Kidney capillary endothelial cell (primary cell): ENCODE measurements at regions not wholly inside any gene's neighbourhood (a gene's known extent, or its start where the extent isn't known, plus 50 kb on each side); places are given as distances from the start of the nearest gene placed in this dataset.

Experiments
- DNase-seq: peaks from one replicate; pipeline ENCODE4 v3.0.0-alpha.2; 2018; ENCODE audit warnings: low spot score

GRCh38 chr1:221841251-221841982, 99.5 kb upstream of the DUSP10 start:
- DNase-seq, result no peak

- no peak for DNase-seq
Measured at GRCh38 chr1:221840511-221841243, 98.8 kb upstream of the DUSP10 start.

DNA sequence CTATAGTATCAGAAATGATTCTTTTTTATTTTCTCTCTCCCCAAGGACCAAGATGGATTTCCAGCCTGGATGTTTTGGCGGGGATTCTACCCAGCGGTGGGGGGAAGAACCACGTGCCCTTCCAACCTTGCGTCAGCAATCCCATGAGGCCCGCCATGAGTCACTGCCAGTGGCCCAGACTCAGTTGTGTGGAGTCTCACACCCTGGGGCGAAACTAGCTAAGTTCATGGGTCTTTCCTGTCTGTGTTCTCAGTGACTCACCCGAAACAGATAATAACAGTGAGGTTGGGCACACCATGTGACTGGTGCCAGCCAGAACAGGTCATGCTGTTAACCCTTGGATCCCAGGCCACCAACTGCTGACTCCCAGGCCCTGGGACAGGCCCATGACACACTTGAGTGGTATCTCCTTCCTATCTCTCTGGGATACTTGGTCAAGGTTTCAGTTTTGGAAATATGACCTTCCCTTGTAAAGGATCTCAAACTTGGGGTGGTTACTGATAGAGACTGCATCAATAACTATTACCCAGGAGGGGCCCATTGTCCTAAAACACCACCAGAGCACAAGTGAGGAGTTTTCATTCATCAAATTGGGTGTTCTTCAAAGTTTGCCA, 98.0 kb upstream of the DUSP10 start:
- DNase-seq, result peak; percentile 42

- DNase-seq, result no peak
Measured at GRCh38 chr1:221839321-221839720, 97.4 kb upstream of the DUSP10 start.

DNA sequence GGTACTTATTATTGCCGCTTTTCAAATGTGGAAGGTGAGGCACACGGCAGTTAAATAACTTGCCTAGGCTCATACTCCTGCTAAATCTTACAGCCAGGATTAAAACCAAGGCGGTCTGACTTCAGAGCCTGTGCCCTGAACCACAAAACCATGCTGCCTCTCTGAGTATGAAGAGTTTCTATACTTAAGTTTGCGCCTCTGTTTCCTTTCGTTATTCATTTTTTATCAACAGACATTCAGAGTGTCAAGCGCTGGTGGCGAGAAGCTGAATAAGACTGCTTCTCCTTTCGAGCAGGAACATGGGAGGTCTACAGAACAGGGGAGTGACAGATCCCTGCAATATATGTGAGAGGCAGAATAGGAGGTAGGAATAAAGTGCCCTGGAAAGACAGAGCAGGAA, 96.0 kb upstream of the DUSP10 start:
- DNase-seq, result no peak

GRCh38 chr1:221834698-221835513, 93.0 kb upstream of the DUSP10 start:
- no peak for DNase-seq

GRCh38 chr1:221832617-221833016, 90.7 kb upstream of the DUSP10 start:
- no peak for DNase-seq

DNA sequence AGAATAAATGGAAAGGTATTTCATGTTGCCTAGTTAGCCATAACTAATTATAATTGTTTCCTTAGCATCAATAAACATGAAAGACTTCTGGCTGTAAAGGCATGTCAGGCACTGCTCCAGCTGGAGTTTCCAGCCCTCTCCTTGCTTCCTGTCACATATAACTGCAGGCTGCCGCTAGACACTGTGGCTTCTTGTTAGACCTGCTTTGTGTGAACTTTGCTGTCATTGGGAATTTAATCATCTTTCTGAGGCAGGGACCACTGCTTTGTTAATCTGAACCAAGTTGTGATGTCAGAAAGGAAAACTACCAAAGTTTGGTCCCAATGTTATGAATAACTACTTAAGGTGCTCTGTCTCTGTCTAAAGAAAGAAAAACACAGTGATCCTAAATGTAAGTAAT, 90.3 kb upstream of the DUSP10 start:
- no peak for DNase-seq

GRCh38 chr1:221829327-221830015, 87.6 kb upstream of the DUSP10 start:
- DNase-seq, result peak; percentile 95

DNA sequence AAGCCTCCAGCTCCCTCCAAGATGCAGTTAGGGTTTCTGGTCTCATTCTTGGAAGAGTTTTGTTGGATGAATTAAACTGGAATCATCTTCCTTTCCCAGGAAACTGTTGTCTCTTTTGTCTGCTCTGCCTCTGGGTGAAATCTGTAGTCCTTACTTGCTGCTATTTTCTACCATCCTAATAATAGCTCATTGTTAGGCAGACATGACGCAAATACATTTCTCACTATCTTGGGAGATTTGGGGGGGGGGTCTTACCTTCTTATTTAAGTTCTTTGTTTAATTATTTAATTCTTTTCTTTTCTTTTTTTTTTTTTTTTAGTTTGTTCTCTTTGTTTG, 85.4 kb upstream of the DUSP10 start:
- no peak for DNase-seq

DNA sequence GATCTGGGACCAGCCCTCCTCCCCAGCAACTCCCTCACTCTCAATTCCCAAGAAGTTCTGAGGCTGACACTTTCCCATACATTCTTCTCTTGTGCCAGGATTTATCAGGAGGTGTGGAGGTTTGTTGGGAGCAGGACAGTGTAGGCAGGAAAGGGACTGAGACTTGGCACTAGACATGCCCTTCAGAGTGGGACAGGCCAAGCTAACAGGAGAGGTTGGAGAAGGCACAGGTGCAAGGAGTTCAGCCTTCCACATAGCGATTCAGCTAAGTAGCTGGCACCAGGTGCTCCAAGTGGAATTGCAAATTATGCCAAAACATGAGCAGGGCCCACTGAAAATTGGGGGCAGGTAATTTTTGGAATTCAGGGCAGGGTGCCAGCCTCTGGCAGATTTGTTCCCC, 83.0 kb upstream of the DUSP10 start:
- no peak for DNase-seq

DNA sequence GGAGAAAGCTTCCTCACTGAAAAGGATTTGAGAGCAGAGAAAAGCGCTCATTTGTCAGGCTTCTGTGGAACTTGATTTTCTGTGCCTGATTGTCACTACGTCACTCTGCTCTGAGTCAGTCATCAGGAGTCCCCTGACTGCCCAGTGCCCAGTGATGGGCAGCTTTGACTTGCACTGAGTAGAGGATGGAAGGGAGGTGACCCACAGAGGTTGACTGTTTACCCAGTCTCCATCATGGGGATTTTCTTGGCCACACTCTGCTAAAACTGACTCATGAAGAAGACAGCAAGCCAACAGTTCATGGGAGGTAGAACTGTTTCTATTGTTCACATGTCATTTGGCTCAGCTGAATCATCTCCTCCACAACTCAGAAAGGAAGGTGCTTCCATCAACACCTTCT, 82.1 kb upstream of the DUSP10 start:
- DNase-seq, result no peak

DNA sequence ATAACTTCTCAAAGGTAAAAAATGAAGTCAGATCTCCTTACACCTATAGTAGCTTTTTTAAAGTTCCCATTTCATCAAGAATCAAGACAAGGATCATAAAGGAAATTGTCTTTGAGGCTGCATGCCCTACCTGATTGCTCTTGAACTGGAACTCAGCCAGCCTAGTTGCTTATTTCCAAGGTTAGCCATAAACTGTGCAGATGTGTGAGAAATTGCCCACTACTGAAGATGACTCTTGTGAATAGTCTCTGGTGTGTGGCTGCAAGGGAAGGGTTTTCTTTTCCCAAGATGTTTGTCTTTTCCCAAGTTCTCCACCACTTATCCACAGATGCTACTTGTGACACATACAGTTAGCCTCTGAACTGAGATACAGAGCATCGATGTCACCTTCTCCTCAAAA, 81.7 kb upstream of the DUSP10 start:
- DNase-seq, result no peak

DNA sequence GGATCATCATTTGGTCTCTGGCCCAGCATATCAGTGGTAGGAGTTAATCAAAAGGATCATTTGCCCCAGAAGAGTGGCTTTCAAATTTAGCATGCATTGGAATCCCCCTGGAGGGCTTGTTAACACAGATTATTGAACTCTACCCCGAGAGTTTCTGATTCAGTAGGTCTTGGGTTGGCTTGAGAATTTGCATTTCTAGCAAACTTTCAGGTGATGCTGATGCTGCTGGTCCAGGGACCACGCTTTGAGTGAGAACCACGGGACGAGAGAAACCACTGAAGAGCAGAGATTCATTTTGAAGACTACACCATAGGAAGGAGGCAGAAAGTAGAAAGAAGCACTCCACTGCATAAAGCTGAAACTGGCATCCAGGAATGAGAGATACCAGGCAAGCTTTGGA, 81.3 kb upstream of the DUSP10 start:
- DNase-seq, result no peak

GRCh38 chr1:221822591-221822990, 80.7 kb upstream of the DUSP10 start:
- no peak for DNase-seq

- DNase-seq, result no peak
Measured at GRCh38 chr1:221816899-221817298, 75.0 kb upstream of the DUSP10 start.

GRCh38 chr1:221815660-221816059, 73.8 kb upstream of the DUSP10 start:
- no peak for DNase-seq

DNA sequence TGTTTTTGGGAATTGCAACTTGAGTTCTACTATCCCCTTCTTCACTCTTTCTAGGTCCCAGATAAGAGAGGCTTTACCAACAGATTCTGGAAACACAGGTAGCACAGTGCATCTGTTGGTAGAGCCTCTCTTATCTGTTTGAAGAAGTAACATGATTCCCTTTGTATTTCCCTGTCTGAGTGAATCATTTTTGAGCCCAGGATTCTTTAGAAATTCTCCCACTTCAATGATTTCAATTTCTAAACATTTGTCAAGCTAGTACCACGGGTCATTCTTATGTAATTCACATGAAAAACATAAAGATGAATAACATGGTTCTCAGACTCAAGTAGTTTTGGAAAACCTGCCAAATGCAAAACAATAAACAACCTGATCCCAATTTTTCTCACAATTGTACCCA, 72.0 kb upstream of the DUSP10 start:
- no peak for DNase-seq

- DNase-seq, result no peak
Measured at GRCh38 chr1:221812905-221813597, 71.2 kb upstream of the DUSP10 start.

GRCh38 chr1:221812088-221812752, 70.3 kb upstream of the DUSP10 start:
- DNase-seq, result no peak

- peak; percentile 83 for DNase-seq
Measured at GRCh38 chr1:221810406-221810805, 68.5 kb upstream of the DUSP10 start.
